ENCODE measurements at regions not wholly inside any gene's neighbourhood (a gene's known extent, or its start where the extent isn't known, plus 50 kb on each side); places are given as distances from the start of the nearest gene placed in this dataset.

DNA sequence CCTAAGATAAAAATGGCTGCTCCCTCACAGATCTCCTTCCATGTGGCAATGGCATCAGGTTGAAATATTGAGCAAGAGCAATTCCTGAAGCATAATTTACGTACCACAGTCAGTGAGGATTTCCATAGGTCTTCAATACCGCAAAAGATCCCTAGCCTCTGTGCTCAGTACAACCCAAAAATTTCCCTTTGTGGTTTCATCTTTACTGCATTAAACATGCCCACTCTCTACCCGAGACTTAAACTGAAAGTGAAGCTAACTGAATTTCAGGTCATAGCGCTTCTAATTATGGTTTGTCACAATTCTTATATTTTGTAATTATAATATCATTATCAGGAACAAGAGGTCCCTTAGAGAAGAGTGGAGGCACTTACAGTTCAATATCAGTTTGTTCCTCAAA, 1071.1 kb downstream of the XPNPEP1 start:
- Histone ChIP-seq H3K27ac (no peak overlapping the region), H3K79me2 (no peaks in the 10 kb centered on the region), H3K9me2 (replicated peaks; ENCODE audit: insufficient read depth) (no peaks in the 10 kb centered on the region), H3K36me3 (replicated peaks; ENCODE audit: insufficient read depth, low read depth) (no peaks in the 10 kb centered on the region), H4K20me1 (ENCODE audit: insufficient read depth, poor library complexity, severe bottlenecking) (no peaks in the 10 kb centered on the region), H3K4me1 (ENCODE audit: insufficient read depth) (no peaks in the 10 kb centered on the region), H2AFZ (no peak overlapping the region), H3K27me3 (no peaks in the 10 kb centered on the region), H3K4me3 (no peak overlapping the region), H3K4me2 (no peak overlapping the region), H3K9me3 (ENCODE audit: low read depth) (no peaks in the 10 kb centered on the region)
- no peak for TF ChIP-seq EZH2 (IDR thresholded peaks at IDR 0.05; ENCODE audit: borderline replicate concordance)
- TF ChIP-seq EZH2phosphoT487 (IDR thresholded peaks at IDR 0.05; ENCODE audit: low read depth, severe bottlenecking, unreplicated experiment) = no peak
- TF ChIP-seq, protein P1, sequence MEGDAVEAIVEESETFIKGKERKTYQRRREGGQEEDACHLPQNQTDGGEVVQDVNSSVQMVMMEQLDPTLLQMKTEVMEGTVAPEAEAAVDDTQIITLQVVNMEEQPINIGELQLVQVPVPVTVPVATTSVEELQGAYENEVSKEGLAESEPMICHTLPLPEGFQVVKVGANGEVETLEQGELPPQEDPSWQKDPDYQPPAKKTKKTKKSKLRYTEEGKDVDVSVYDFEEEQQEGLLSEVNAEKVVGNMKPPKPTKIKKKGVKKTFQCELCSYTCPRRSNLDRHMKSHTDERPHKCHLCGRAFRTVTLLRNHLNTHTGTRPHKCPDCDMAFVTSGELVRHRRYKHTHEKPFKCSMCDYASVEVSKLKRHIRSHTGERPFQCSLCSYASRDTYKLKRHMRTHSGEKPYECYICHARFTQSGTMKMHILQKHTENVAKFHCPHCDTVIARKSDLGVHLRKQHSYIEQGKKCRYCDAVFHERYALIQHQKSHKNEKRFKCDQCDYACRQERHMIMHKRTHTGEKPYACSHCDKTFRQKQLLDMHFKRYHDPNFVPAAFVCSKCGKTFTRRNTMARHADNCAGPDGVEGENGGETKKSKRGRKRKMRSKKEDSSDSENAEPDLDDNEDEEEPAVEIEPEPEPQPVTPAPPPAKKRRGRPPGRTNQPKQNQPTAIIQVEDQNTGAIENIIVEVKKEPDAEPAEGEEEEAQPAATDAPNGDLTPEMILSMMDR (IDR thresholded peaks at IDR 0.05; ENCODE audit: poor library complexity) = no peak
- DNase-seq (ENCODE audit: low spot score) = no peak
- WGBS (ENCODE audit: low lambda C conversion rate, missing lambda C conversion rate) = 93% methylated on average over 4 of the region's 4 CpGs

GRCh38 chr10:108850138-108850854, 1073.0 kb downstream of the XPNPEP1 start:
- no peak for TF ChIP-seq EZH2 (IDR thresholded peaks at IDR 0.05; ENCODE audit: borderline replicate concordance)
- TF ChIP-seq EZH2phosphoT487 (IDR thresholded peaks at IDR 0.05; ENCODE audit: low read depth, severe bottlenecking, unreplicated experiment) = no peak
- TF ChIP-seq, protein P1 (IDR thresholded peaks at IDR 0.05; ENCODE audit: poor library complexity) = no peak

DNA sequence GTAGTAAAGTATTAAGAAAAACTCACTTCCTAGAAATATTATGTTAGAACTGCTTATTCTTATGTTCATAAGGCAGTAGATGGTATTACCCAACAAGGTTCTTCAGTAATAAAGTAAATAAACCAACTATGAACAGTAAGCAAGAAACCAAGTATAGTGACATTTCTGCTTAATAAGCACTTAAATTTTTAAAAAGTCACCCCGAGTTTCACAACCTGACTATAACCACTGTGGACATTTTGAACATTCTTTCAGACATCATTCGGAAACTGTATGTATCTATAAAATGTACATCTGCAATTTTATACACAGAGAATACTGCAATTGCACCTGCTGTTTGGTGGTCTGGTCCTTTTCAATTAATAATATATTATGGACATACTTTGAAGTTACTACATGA, 1073.6 kb downstream of the XPNPEP1 start:
- H3K27ac ChIP-seq = no peak overlapping the region
- TF ChIP-seq EZH2phosphoT487 (IDR thresholded peaks at IDR 0.05; ENCODE audit: low read depth, severe bottlenecking, unreplicated experiment) = no peak
- no peak for TF ChIP-seq EZH2 (IDR thresholded peaks at IDR 0.05; ENCODE audit: borderline replicate concordance)
- TF ChIP-seq, protein P1 (IDR thresholded peaks at IDR 0.05; ENCODE audit: poor library complexity) = no peak
- no peak overlapping the region for H2AFZ ChIP-seq
- H3K4me2 ChIP-seq = no peak overlapping the region
- no peaks in the 10 kb centered on the region for H3K79me2 ChIP-seq
- no peaks in the 10 kb centered on the region for H3K27me3 ChIP-seq
- no peaks in the 10 kb centered on the region for H3K9me2 ChIP-seq (replicated peaks; ENCODE audit: insufficient read depth)
- no peak for DNase-seq (ENCODE audit: low spot score)
- 76% methylated on average over 2 of the region's 2 CpGs for WGBS (ENCODE audit: low lambda C conversion rate, missing lambda C conversion rate)
- H3K4me1 ChIP-seq (ENCODE audit: insufficient read depth) = no peaks in the 10 kb centered on the region
- no peak overlapping the region for H3K4me3 ChIP-seq
- H3K36me3 ChIP-seq (replicated peaks; ENCODE audit: insufficient read depth, low read depth) = no peaks in the 10 kb centered on the region
- H3K9me3 ChIP-seq (ENCODE audit: low read depth) = no peaks in the 10 kb centered on the region
- H4K20me1 ChIP-seq (ENCODE audit: insufficient read depth, poor library complexity, severe bottlenecking) = no peaks in the 10 kb centered on the region

More at GRCh38 chr10:108850138-108850854, 1073.0 kb downstream of the XPNPEP1 start:
- Histone ChIP-seq H2AFZ (no peak overlapping the region), H3K4me1 (ENCODE audit: insufficient read depth) (no peaks in the 10 kb centered on the region), H3K4me3 (no peak overlapping the region), H3K79me2 (no peaks in the 10 kb centered on the region), H3K36me3 (replicated peaks; ENCODE audit: insufficient read depth, low read depth) (no peaks in the 10 kb centered on the region), H3K4me2 (no peak overlapping the region), H3K9me2 (replicated peaks; ENCODE audit: insufficient read depth) (no peaks in the 10 kb centered on the region), H3K27ac (no peak overlapping the region), H3K27me3 (no peaks in the 10 kb centered on the region), H4K20me1 (ENCODE audit: insufficient read depth, poor library complexity, severe bottlenecking) (no peaks in the 10 kb centered on the region), H3K9me3 (ENCODE audit: low read depth) (no peaks in the 10 kb centered on the region)
- WGBS (ENCODE audit: low lambda C conversion rate, missing lambda C conversion rate) = 93% methylated on average over 1 of the region's 1 CpG
- no peak for DNase-seq (ENCODE audit: low spot score)
